GM12875 (cell line): ENCODE measurements at regions not wholly inside any gene's neighbourhood (a gene's known extent, or its start where the extent isn't known, plus 50 kb on each side); places are given as distances from the start of the nearest gene placed in this dataset.

ENCODE experiments used
- H3K4me3 ChIP-seq: one replicate; pipeline ENCODE4 v1.5.1; 2011; ENCODE audit warnings: low read depth, low read length, control low read depth
- TF ChIP-seq, protein P1 (sequence below): IDR thresholded peaks from 2 replicates; pipeline ENCODE4 v1.5.1; 2011; ENCODE audit warnings: low read depth, mild to moderate bottlenecking, control low read depth, inconsistent platforms, low read length, moderate library complexity, borderline replicate concordance; ENCODE audit not compliant: insufficient read depth

DNA sequence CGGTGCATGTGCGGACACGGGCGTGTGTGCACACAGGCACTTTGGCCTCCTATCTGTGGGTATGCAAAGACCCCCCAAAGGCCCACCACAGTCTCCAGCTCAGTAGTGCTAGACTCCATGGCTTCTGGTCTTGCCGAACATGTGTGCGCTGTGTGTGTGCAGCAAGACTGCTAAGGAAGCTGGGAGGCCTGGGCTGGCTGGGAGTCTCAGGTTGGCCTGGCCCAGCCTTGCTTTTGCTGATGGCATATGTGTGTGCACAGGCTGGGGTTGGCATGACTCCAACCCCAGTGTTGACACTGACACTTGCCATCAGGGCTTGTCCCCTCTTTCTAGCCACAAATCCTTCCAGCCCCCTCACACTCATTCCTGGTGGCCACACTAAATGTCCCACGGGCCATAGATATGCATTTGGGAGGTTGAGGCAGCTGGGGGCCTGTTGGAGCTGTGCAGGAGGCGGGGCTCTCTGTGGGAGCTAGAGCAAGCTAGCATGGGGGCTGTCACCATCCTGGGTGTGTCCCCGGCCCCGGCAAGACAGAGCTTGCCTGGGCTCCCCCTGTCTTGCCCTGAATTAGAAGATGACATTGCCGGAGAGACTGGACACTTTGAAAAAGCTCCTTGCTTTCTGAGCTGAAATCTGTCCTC, 60.9 kb upstream of the NECTIN1 start:
- no peak overlapping the region for H3K4me3 ChIP-seq
- TF ChIP-seq, protein P1, sequence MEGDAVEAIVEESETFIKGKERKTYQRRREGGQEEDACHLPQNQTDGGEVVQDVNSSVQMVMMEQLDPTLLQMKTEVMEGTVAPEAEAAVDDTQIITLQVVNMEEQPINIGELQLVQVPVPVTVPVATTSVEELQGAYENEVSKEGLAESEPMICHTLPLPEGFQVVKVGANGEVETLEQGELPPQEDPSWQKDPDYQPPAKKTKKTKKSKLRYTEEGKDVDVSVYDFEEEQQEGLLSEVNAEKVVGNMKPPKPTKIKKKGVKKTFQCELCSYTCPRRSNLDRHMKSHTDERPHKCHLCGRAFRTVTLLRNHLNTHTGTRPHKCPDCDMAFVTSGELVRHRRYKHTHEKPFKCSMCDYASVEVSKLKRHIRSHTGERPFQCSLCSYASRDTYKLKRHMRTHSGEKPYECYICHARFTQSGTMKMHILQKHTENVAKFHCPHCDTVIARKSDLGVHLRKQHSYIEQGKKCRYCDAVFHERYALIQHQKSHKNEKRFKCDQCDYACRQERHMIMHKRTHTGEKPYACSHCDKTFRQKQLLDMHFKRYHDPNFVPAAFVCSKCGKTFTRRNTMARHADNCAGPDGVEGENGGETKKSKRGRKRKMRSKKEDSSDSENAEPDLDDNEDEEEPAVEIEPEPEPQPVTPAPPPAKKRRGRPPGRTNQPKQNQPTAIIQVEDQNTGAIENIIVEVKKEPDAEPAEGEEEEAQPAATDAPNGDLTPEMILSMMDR = no peak

DNA sequence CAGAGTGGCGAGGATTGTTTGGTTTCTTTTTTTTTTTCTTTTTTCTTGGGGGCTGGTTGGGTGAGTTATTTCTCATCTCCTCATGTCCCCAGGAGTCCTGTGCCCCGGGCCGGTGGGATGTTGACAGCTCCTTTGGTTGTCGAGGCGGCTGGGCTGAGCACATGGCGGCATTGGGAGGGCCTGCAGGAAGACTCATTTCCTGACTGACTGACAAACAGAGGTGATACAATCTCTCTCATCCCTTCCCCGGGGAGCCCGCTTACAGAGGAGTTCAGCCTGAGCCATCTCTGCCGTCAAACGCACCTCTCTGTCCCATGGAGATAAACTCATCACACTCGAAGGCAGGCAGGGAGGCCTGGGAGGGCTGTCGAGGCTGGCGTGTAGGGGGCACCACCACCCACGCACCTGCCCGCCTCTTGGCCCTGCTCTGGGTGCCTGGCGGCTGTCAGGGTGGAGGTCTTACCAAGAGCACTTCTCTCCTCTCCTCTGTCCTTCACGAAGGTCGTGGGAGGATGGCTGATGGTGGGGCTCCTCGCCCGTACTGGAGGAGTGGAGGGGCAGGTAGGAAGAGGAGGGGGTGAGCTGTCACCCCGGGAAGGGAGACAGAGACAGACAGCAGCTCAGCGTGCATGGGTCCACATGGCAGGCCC, 60.0 kb upstream of the NECTIN1 start:
- TF ChIP-seq, protein P1 = no peak
- H3K4me3 ChIP-seq = no peak overlapping the region

DNA sequence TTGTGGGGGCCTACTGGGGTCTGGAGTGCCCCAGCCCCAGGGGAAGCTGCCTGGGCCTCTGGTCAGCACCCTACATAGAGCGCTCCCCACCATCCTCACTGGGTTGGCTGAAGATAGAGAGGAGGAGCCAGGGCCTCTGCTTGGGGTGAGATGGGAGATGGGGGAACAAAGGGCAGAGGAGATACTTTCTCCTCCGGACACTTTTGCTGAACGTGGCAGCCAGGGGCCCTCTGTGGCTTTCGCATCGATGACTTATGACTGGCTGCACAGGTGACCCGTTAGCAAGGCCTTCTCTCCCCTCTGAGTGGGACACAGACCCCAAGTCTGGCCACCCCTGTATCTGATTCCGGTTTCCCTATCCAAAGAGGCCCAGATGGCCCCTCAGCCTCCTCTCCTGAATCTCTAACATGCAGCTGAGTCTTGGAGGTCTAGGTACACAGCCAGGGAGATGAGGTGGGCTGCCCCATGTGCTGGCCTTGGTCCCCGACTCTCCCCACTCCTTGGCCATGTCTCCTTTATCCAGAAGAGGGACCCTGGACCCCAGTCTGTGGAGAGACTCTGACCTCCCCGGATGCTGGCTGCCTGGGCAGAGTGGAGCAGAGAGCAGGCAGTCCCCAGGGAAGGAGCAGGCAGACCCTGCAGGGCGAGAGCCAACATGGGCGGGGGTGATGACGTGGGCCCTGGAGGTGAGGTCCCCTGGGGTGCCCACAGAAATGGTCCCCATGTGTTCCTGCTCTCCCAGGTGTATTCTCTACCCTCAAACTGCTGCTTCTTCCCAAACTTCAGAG, 59.3 kb upstream of the NECTIN1 start:
- no peak overlapping the region for H3K4me3 ChIP-seq
- TF ChIP-seq, protein P1 = no peak

DNA sequence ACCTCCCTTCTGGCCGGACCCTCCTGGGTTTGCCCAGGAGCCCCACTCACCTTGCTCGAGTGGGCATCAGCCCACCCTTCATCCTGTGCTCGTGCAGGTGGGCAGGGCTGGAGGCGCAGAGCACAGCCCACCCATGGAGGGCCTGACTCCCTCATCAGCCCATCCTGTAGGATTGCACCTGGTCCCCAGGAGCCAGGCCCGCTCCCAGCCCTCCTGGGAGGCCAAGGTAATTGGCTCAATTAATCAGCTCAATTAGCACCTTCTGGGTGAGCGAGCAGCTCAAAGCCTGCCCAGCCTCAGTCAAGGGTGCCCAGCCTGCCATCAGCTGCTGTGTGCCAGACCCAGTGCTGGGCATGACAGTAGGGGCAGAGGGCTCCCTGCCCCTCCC, 58.1 kb upstream of the NECTIN1 start:
- no peak overlapping the region for H3K4me3 ChIP-seq
- TF ChIP-seq, protein P1 = no peak

DNA sequence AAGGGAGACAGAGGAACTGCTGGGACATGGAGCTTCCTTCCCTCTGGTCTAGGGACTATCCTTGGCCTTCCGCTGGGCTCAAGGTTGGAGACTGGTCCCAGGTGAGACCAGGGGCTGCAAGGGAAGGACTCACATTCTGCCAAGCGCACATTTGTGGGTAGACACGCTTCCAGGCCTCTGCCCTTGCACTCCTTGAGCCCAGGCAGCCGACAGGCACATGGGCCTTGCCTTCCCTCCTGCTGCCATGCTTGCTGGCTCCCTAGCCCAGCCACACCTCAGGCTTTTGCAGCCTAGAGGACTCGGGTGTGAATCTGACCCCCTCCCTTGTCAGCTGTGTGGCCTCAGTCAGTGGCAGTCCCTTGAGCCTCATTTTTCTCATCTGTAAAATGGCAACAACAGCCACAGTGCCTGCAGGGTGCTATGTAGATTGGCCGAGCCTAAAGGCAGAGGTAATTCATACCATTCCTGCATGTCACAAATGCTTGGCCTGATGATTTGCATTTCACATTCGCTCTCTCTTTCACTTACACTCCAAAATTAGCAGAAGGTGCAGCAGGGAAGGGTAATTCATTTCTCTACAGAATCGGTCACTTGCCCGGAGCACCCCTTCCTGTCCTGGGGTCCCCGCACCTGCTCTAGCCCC, 57.6 kb upstream of the NECTIN1 start:
- TF ChIP-seq, protein P1 = no peak
- no peak overlapping the region for H3K4me3 ChIP-seq

DNA sequence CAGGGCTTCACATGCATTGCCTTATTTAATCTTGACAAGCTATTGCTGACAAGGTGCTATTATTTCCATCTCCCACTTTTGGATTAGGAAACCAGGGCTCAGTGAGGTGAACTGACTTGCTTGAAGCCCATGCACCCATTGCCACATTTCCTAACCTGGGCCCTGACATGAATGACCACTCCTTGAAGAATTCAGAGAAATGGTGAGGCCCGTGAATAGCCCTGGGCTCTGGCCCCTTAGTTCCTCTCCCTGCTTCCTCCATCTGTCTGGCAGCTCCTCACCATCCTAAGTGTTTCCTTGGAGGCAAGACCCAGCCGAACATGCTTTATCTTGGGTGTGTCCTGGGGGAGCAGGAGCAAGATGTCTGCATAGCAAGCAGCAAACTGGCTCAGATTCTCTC, 56.1 kb upstream of the NECTIN1 start:
- no peak overlapping the region for H3K4me3 ChIP-seq
- TF ChIP-seq, protein P1 = no peak
